Fibroblast of lung (primary cell): ENCODE measurements at regions not wholly inside any gene's neighbourhood (a gene's known extent, or its start where the extent isn't known, plus 50 kb on each side); places are given as distances from the start of the nearest gene placed in this dataset.

Experiments used
- DNase-seq, 2 donors: peaks; one replicate each; pipeline versions ENCODE4 v3.0.0 to v3.0.0-alpha.2; 2010; ENCODE audit warnings: low read depth in 2 of 2
- H2AFZ ChIP-seq: 2 replicates; pipeline ENCODE4 v1.5.1; 2012; ENCODE audit warnings: low read length, control low read depth, inconsistent platforms
- H3K27ac ChIP-seq: 2 replicates; pipeline ENCODE4 v1.5.1; 2011; ENCODE audit warnings: low read length, control low read depth; ENCODE audit not compliant: insufficient read depth
- H3K27me3 ChIP-seq: 2 replicates; pipeline ENCODE4 v1.5.1; 2011; ENCODE audit warnings: mild to moderate bottlenecking, low read length; ENCODE audit not compliant: control insufficient read depth, insufficient read depth
- H3K36me3 ChIP-seq: 2 replicates; pipeline ENCODE4 v1.5.1; 2011; ENCODE audit warnings: low read length; ENCODE audit not compliant: control insufficient read depth, insufficient read depth
- H3K4me1 ChIP-seq: 2 replicates; pipeline ENCODE4 v1.5.1; 2011; ENCODE audit warnings: low read length; ENCODE audit not compliant: control insufficient read depth, insufficient read depth; ENCODE audit errors: extremely low read depth
- H3K4me2 ChIP-seq: 2 replicates; pipeline ENCODE4 v1.5.1; 2011; ENCODE audit warnings: low read length, control low read depth; ENCODE audit not compliant: insufficient read depth; ENCODE audit errors: extremely low read depth
- H3K4me3 ChIP-seq, 4 experiments: fragments of 200-600 bp in 1 of 4; sonication (generic) in 1 of 4; replicated peaks in 1 of 4; 2 replicates each; pipeline ENCODE4 v1.5.1; 2011 to 2016; ENCODE audit warnings: low read length in 4 of 4, low read depth in 3 of 4, mild to moderate bottlenecking in 3 of 4, control low read depth in 2 of 4, inconsistent platforms in 1 of 4, mixed read lengths in 1 of 4; ENCODE audit not compliant: insufficient read depth in 1 of 4; ENCODE audit errors: control extremely low read depth in 1 of 4
- H3K79me2 ChIP-seq: 2 replicates; pipeline ENCODE4 v1.5.1; 2012; ENCODE audit warnings: mild to moderate bottlenecking, low read length, inconsistent platforms; ENCODE audit not compliant: control insufficient read depth, insufficient read depth
- H3K9ac ChIP-seq: 2 replicates; pipeline ENCODE4 v1.5.1; 2011; ENCODE audit warnings: mild to moderate bottlenecking, low read length, control low read depth; ENCODE audit not compliant: insufficient read depth
- H3K9me3 ChIP-seq: 2 replicates; pipeline ENCODE4 v1.5.1; 2012; ENCODE audit warnings: low read depth, low read length; ENCODE audit not compliant: control insufficient read depth, insufficient read depth
- H4K20me1 ChIP-seq: 2 replicates; pipeline ENCODE4 v1.5.1; 2011; ENCODE audit warnings: low read length; ENCODE audit not compliant: control insufficient read depth, insufficient read depth; ENCODE audit errors: extremely low read depth
- EZH2 ChIP-seq: IDR thresholded peaks from 2 replicates; pipeline ENCODE4 v1.5.1; 2012; ENCODE audit warnings: low read length, control low read depth, mild to moderate bottlenecking; ENCODE audit errors: missing control alignments
- TF ChIP-seq, protein P1 (sequence below), 2 donors: IDR thresholded peaks in 1 of 2; conservative IDR thresholded peaks in 1 of 2; 1 replicate in 1 of 2; 2 replicates in 1 of 2; pipeline ENCODE4 v1.5.1; 2011 to 2012; ENCODE audit warnings: low read length in 2 of 2, control low read depth in 1 of 2, inconsistent platforms in 1 of 2, low read depth in 1 of 2, mild to moderate bottlenecking in 1 of 2

DNA sequence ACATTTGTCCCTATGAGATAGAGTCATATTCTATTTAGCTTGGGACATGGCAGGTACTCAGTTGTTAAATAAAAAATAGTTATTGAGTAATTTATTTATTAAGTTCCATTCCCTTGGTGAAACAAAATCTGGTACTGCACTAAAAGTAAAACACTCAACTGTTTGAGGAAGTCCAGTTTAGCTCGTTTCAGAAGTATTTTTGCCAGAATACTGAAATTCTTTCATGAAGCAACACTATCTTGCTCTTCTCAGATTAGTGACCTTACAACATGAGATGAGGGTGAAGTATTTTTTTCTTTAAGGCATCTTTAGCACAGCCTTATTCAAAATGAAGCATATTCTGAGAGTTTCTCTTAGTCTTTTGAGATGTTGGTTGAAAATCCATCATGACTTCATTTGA, 106.0 kb downstream of the ZNF365 start:
- Histone ChIP-seq H2AFZ (no peak overlapping the region), H3K9ac (no peak overlapping the region), H3K79me2 (no peaks in the 10 kb centered on the region), H3K4me1 (no peaks in the 10 kb centered on the region), H3K4me2 (no peak overlapping the region), H3K27ac (no peak overlapping the region), H3K4me3 (no peak overlapping the region), H3K9me3 (no peaks in the 10 kb centered on the region), H4K20me1 (no peaks in the 10 kb centered on the region), H3K27me3 (no peaks in the 10 kb centered on the region), H3K36me3 (no peaks in the 10 kb centered on the region)
- no peak for DNase-seq
- TF ChIP-seq, protein P1, sequence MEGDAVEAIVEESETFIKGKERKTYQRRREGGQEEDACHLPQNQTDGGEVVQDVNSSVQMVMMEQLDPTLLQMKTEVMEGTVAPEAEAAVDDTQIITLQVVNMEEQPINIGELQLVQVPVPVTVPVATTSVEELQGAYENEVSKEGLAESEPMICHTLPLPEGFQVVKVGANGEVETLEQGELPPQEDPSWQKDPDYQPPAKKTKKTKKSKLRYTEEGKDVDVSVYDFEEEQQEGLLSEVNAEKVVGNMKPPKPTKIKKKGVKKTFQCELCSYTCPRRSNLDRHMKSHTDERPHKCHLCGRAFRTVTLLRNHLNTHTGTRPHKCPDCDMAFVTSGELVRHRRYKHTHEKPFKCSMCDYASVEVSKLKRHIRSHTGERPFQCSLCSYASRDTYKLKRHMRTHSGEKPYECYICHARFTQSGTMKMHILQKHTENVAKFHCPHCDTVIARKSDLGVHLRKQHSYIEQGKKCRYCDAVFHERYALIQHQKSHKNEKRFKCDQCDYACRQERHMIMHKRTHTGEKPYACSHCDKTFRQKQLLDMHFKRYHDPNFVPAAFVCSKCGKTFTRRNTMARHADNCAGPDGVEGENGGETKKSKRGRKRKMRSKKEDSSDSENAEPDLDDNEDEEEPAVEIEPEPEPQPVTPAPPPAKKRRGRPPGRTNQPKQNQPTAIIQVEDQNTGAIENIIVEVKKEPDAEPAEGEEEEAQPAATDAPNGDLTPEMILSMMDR (conservative IDR thresholded peaks at IDR 0.05 in 1 of 2, IDR thresholded peaks at IDR 0.05 in 1 of 2; ENCODE audit: low read depth in 1 of 2, low read length in 2 of 2), result no peak
- no peak for TF ChIP-seq EZH2

DNA sequence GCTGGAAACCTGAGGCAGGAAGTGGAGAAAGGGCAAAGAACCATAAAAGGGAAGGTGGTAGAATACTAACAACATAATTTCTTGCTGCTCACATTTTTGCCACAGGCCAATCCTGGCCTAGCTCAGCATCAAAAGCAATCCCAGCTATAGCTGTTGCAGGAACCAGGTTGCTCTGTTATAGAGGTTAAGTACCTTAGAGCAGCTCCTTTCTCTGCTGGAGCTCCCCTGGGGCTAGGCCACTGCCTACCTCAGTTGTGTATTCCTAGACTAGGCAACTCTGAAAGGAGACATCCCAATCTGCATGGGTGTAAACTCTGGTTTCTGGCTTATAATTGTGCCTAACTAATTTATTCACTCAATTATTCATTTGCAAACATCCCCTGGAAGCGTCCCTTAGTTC, 108.4 kb downstream of the ZNF365 start:
- no peaks in the 10 kb centered on the region for H3K9me3 ChIP-seq
- H2AFZ ChIP-seq, result no peak overlapping the region
- no peak overlapping the region for H3K27ac ChIP-seq
- no peak for DNase-seq
- no peak overlapping the region for H3K4me2 ChIP-seq
- H3K36me3 ChIP-seq, result no peaks in the 10 kb centered on the region
- no peak overlapping the region for H3K9ac ChIP-seq
- no peak overlapping the region for H3K4me3 ChIP-seq
- no peaks in the 10 kb centered on the region for H3K79me2 ChIP-seq
- TF ChIP-seq, protein P1 (conservative IDR thresholded peaks at IDR 0.05 in 1 of 2, IDR thresholded peaks at IDR 0.05 in 1 of 2; ENCODE audit: low read depth in 1 of 2, low read length in 2 of 2), result no peak
- TF ChIP-seq EZH2, result no peak
- no peaks in the 10 kb centered on the region for H3K4me1 ChIP-seq
- H3K27me3 ChIP-seq, result no peaks in the 10 kb centered on the region
- H4K20me1 ChIP-seq, result no peaks in the 10 kb centered on the region

GRCh38 chr10:62491597-62491996, 117.4 kb downstream of the ZNF365 start:
- Histone ChIP-seq H3K27me3 (no peaks in the 10 kb centered on the region), H3K9me3 (no peaks in the 10 kb centered on the region), H3K36me3 (no peaks in the 10 kb centered on the region), H3K27ac (no peak overlapping the region), H3K4me3 (no peak overlapping the region), H3K79me2 (no peaks in the 10 kb centered on the region), H4K20me1 (no peaks in the 10 kb centered on the region), H2AFZ (no peak overlapping the region), H3K9ac (no peak overlapping the region), H3K4me1 (no peaks in the 10 kb centered on the region), H3K4me2 (no peak overlapping the region)
- no peak for DNase-seq
- TF ChIP-seq, protein P1 (conservative IDR thresholded peaks at IDR 0.05 in 1 of 2, IDR thresholded peaks at IDR 0.05 in 1 of 2; ENCODE audit: low read depth in 1 of 2, low read length in 2 of 2), result no peak
- TF ChIP-seq EZH2, result no peak
